GM12891 (cell line): ENCODE measurements at regions not wholly inside any gene's neighbourhood (a gene's known extent, or its start where the extent isn't known, plus 50 kb on each side); places are given as distances from the start of the nearest gene placed in this dataset.

Experiments used
- PAX5 ChIP-seq: IDR thresholded peaks from 2 replicates; pipeline ENCODE4 v1.6.1; 2011; ENCODE audit warnings: low read length, moderate library complexity, mild to moderate bottlenecking; ENCODE audit not compliant: insufficient read depth, severe bottlenecking
- POLR2A ChIP-seq: IDR thresholded peaks from 2 replicates; pipeline ENCODE4 v1.6.1; 2011; ENCODE audit warnings: low read depth, low read length, control low read depth
- POLR2AphosphoS5 ChIP-seq: IDR thresholded peaks from 2 replicates; pipeline ENCODE4 v1.6.1; 2011; ENCODE audit warnings: low read depth, low read length, control low read depth
- TAF1 ChIP-seq: IDR thresholded peaks from 2 replicates; pipeline ENCODE4 v1.6.1; 2011; ENCODE audit warnings: low read depth, low read length, control low read depth

DNA sequence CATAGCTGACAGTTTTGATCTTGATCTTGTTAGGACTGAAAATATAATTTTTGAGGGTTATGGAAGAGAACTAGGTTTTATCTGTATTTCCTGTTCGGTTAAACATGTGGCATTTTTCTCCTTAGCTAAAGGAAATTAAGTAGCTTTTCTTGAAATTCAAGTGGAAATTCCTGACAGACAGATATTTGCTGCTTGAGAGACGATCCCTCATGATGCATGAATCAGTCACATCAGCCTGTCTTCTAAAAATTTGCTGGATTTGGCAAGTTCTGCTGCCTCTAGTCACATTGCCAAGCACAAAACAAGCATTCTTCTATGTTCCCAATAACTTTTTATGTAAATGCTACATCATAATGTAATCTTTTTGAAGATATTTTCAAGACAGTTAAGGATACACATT is 201.8 kb upstream of the ATP5MC3 start:
- TF ChIP-seq POLR2A (no peak), POLR2AphosphoS5 (no peak), TAF1 (no peak), PAX5 (no peak)
